Hepatocyte (in vitro differentiated cells): ENCODE measurements at regions not wholly inside any gene's neighbourhood (a gene's known extent, or its start where the extent isn't known, plus 50 kb on each side); places are given as distances from the start of the nearest gene placed in this dataset.

Experiments used
- DNase-seq: peaks from one replicate; pipeline ENCODE4 v3.0.0-alpha.2; 2016; ENCODE audit warnings: low spot score
- H2AFZ ChIP-seq: fragments of 200-600 bp; sonication (generic); 2 replicates; pipeline ENCODE4 v1.6.0; 2016; ENCODE audit warnings: antibody characterized with exemption, mild to moderate bottlenecking
- H3K27ac ChIP-seq: fragments of 200-600 bp; sonication (generic); 2 replicates; pipeline ENCODE4 v1.5.1; 2016; ENCODE audit warnings: mild to moderate bottlenecking
- H3K27me3 ChIP-seq: fragments of 200-600 bp; sonication (generic); 2 replicates; pipeline ENCODE4 v1.6.1; 2016
- H3K36me3 ChIP-seq: fragments of 200-600 bp; sonication (generic); replicated peaks from 2 replicates; pipeline ENCODE4 v1.5.1; 2016; ENCODE audit warnings: low read depth; ENCODE audit not compliant: insufficient read depth
- H3K4me1 ChIP-seq: fragments of 200-600 bp; sonication (generic); 2 replicates; pipeline ENCODE4 v1.5.1; 2016; ENCODE audit warnings: mild to moderate bottlenecking, moderate library complexity; ENCODE audit not compliant: insufficient read depth
- H3K4me2 ChIP-seq: fragments of 200-600 bp; sonication (generic); 2 replicates; pipeline ENCODE4 v1.6.0; 2016
- H3K4me3 ChIP-seq: fragments of 200-600 bp; sonication (generic); 2 replicates; pipeline ENCODE4 v1.5.1; 2016; ENCODE audit warnings: mild to moderate bottlenecking
- H3K79me2 ChIP-seq: fragments of 200-600 bp; sonication (generic); 2 replicates; pipeline ENCODE4 v1.6.0; 2017; ENCODE audit warnings: mild to moderate bottlenecking
- H3K9me2 ChIP-seq: fragments of 200-600 bp; sonication (generic); replicated peaks from 2 replicates; pipeline ENCODE4 v1.6.0; 2017; ENCODE audit warnings: mild to moderate bottlenecking; ENCODE audit not compliant: insufficient read depth
- H3K9me3 ChIP-seq: fragments of 200-600 bp; sonication (generic); 2 replicates; pipeline ENCODE4 v1.5.1; 2016; ENCODE audit warnings: low read depth, mild to moderate bottlenecking
- H4K20me1 ChIP-seq: fragments of 200-600 bp; sonication (generic); 2 replicates; pipeline ENCODE4 v1.6.0; 2016; ENCODE audit warnings: mild to moderate bottlenecking; ENCODE audit not compliant: insufficient read depth, poor library complexity, severe bottlenecking
- CTCF ChIP-seq: fragments of 200-600 bp; sonication (generic); IDR thresholded peaks from 2 replicates; pipeline ENCODE4 v1.5.1; 2016; ENCODE audit warnings: antibody characterized with exemption, mild to moderate bottlenecking; ENCODE audit not compliant: poor library complexity
- EZH2 ChIP-seq: fragments of 200-600 bp; sonication (generic); IDR thresholded peaks from 2 replicates; pipeline ENCODE4 v1.6.1; 2016; ENCODE audit warnings: antibody characterized with exemption, mild to moderate bottlenecking, borderline replicate concordance
- EZH2phosphoT487 ChIP-seq: fragments of 200-600 bp; sonication (generic); IDR thresholded peaks from one replicate; pipeline ENCODE4 v1.6.1; 2018; ENCODE audit warnings: antibody characterized with exemption, mild to moderate bottlenecking, low read depth, moderate library complexity; ENCODE audit not compliant: unreplicated experiment, severe bottlenecking
- WGBS: methylation state at CpG from one replicate; pipeline ENCODE4 v1.1.6; 2016; ENCODE audit warnings: low lambda C conversion rate; ENCODE audit errors: missing lambda C conversion rate; 5-methylcytosine and 5-hydroxymethylcytosine counted together

GRCh38 chr5:93930098-93930497 is 188.7 kb upstream of the POU5F2 start:
- no peak overlapping the region for H3K4me2 ChIP-seq
- TF ChIP-seq EZH2: no peak
- TF ChIP-seq EZH2phosphoT487: no peak
- TF ChIP-seq CTCF: no peak
- H3K9me3 ChIP-seq: no peaks in the 10 kb centered on the region
- no peak overlapping the region for H3K27ac ChIP-seq
- H2AFZ ChIP-seq: no peak overlapping the region
- H4K20me1 ChIP-seq: no peaks in the 10 kb centered on the region
- H3K36me3 ChIP-seq: no peaks in the 10 kb centered on the region
- no peaks in the 10 kb centered on the region for H3K27me3 ChIP-seq
- WGBS: 80% methylated on average over 4 of the region's 4 CpGs
- H3K4me1 ChIP-seq: no peaks in the 10 kb centered on the region
- no peak overlapping the region for H3K4me3 ChIP-seq
- no peak for DNase-seq
- no peaks in the 10 kb centered on the region for H3K9me2 ChIP-seq
- no peaks in the 10 kb centered on the region for H3K79me2 ChIP-seq

- H2AFZ ChIP-seq: no peak overlapping the region
- no peaks in the 10 kb centered on the region for H3K79me2 ChIP-seq
- H3K4me1 ChIP-seq: no peaks in the 10 kb centered on the region
- H3K9me3 ChIP-seq: no peaks in the 10 kb centered on the region
- 88% methylated on average over 1 of the region's 1 CpG for WGBS
- no peak for DNase-seq
- H3K27me3 ChIP-seq: no peaks in the 10 kb centered on the region
- H3K4me3 ChIP-seq: no peak overlapping the region
- no peak overlapping the region for H3K4me2 ChIP-seq
- no peak overlapping the region for H3K27ac ChIP-seq
- no peaks in the 10 kb centered on the region for H3K9me2 ChIP-seq
- no peaks in the 10 kb centered on the region for H3K36me3 ChIP-seq
- TF ChIP-seq EZH2phosphoT487 (no peak), CTCF (no peak), EZH2 (no peak)
- H4K20me1 ChIP-seq: no peaks in the 10 kb centered on the region
These were observed 187.7 kb upstream of the POU5F2 start for GRCh38 chr5:93929131-93929530.

GRCh38 chr5:93926831-93927620 is 185.6 kb upstream of the POU5F2 start:
- 70% methylated on average over 3 of the region's 3 CpGs for WGBS

More at GRCh38 chr5:93926831-93927620, 185.6 kb upstream of the POU5F2 start:
- no peak overlapping the region for H2AFZ ChIP-seq
- no peaks in the 10 kb centered on the region for H4K20me1 ChIP-seq
- no peaks in the 10 kb centered on the region for H3K4me1 ChIP-seq
- no peaks in the 10 kb centered on the region for H3K27me3 ChIP-seq
- no peaks in the 10 kb centered on the region for H3K9me3 ChIP-seq
- no peak for TF ChIP-seq CTCF
- no peak for TF ChIP-seq EZH2phosphoT487
- TF ChIP-seq EZH2: no peak
- H3K79me2 ChIP-seq: no peaks in the 10 kb centered on the region
- H3K4me2 ChIP-seq: no peak overlapping the region
- no peaks in the 10 kb centered on the region for H3K36me3 ChIP-seq
- no peak for DNase-seq
- no peaks in the 10 kb centered on the region for H3K9me2 ChIP-seq
- no peak overlapping the region for H3K4me3 ChIP-seq
- H3K27ac ChIP-seq: no peak overlapping the region
